ENCODE measurements at regions not wholly inside any gene's neighbourhood (a gene's known extent, or its start where the extent isn't known, plus 50 kb on each side); places are given as distances from the start of the nearest gene placed in this dataset.

- Histone ChIP-seq H3K27me3 (ENCODE audit: control insufficient read depth in 5 of 5, insufficient read depth in 4 of 5, low read length in 5 of 5) (no peaks in the 10 kb centered on the region), H3K4me1 (ENCODE audit: control insufficient read depth in 5 of 5, insufficient read depth in 5 of 5, low read length in 5 of 5) (no peaks in the 10 kb centered on the region), H3K27ac (ENCODE audit: low read depth, low read length) (no peak overlapping the region), H3K9ac (ENCODE audit: low read length in 5 of 5) (no peak overlapping the region), H3K9me3 (ENCODE audit: control insufficient read depth in 5 of 5, low read length in 5 of 5) (no peaks in the 10 kb centered on the region), H3K36me3 (ENCODE audit: control insufficient read depth in 5 of 5, insufficient read depth in 5 of 5, low read length in 5 of 5) (no peaks in the 10 kb centered on the region), H3K4me3 (ENCODE audit: low read depth in 1 of 5, low read length in 5 of 5) (no peak overlapping the region)
Measured at GRCh38 chr1:86263101-86263500, 106.5 kb upstream of the COL24A1 start.

- Histone ChIP-seq H3K27me3 (ENCODE audit: control insufficient read depth in 5 of 5, insufficient read depth in 4 of 5, low read length in 5 of 5) (no peaks in the 10 kb centered on the region), H3K4me1 (ENCODE audit: control insufficient read depth in 5 of 5, insufficient read depth in 5 of 5, low read length in 5 of 5) (no peaks in the 10 kb centered on the region), H3K4me3 (ENCODE audit: low read depth in 1 of 5, low read length in 5 of 5) (no peak overlapping the region), H3K27ac (ENCODE audit: low read depth, low read length) (no peak overlapping the region), H3K36me3 (ENCODE audit: control insufficient read depth in 5 of 5, insufficient read depth in 5 of 5, low read length in 5 of 5) (no peaks in the 10 kb centered on the region), H3K9ac (ENCODE audit: low read length in 5 of 5) (no peak overlapping the region), H3K9me3 (ENCODE audit: control insufficient read depth in 5 of 5, low read length in 5 of 5) (no peaks in the 10 kb centered on the region)
Measured at GRCh38 chr1:86260476-86260875, 103.9 kb upstream of the COL24A1 start.

DNA sequence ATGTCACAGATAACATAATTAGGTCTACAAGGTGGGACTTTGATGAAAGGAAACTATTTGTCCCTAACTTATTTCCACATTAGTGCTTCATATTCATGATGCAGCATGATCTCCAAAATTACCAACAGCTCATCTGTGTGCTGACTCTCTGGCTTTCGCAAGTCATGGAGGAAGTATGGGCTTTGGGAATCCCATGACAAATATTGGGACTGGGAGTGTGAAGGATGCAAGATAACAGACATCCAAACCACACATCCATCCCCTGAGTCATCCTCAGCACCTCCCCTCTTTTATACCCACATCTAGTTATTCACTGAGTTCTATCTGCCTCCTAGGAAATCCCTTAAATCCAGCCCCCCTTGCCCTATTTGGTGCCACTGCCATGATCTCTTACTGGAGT, 102.8 kb upstream of the COL24A1 start:
- H3K9ac ChIP-seq (ENCODE audit: low read length in 5 of 5): no peak overlapping the region

DNA sequence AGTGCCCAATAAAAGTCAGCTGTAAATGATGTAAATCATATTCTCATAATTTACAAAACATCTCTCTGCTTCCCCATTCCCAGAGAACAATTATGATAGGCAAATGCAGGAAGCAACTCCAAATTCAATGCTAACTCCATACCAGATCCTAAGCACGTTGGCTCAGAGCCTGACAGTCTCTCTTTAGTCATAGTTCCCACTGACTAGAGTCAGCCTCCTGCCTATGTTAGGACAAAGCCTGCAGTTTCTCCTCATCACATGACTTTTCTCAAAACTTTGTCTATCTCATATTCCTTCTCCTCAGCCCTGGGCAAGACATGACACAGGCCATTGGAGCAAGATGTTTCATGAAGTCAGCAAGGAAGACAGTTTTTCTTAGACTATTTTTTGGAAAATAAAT, 101.5 kb upstream of the COL24A1 start:
- H3K9me3 ChIP-seq (ENCODE audit: control insufficient read depth in 5 of 5, low read length in 5 of 5): no peaks in the 10 kb centered on the region
- H3K36me3 ChIP-seq (ENCODE audit: control insufficient read depth in 5 of 5, insufficient read depth in 5 of 5, low read length in 5 of 5): no peaks in the 10 kb centered on the region
- no peaks in the 10 kb centered on the region for H3K4me1 ChIP-seq (ENCODE audit: control insufficient read depth in 5 of 5, insufficient read depth in 5 of 5, low read length in 5 of 5)
- H3K4me3 ChIP-seq (ENCODE audit: low read depth in 1 of 5, low read length in 5 of 5): no peak overlapping the region
- no peak overlapping the region for H3K9ac ChIP-seq (ENCODE audit: low read length in 5 of 5)
- no peaks in the 10 kb centered on the region for H3K27me3 ChIP-seq (ENCODE audit: control insufficient read depth in 5 of 5, insufficient read depth in 4 of 5, low read length in 5 of 5)
- no peak overlapping the region for H3K27ac ChIP-seq (ENCODE audit: low read depth, low read length)

More for the DNA sequence above, 102.8 kb upstream of the COL24A1 start:
- Histone ChIP-seq H3K4me1 (ENCODE audit: control insufficient read depth in 5 of 5, insufficient read depth in 5 of 5, low read length in 5 of 5) (no peaks in the 10 kb centered on the region), H3K27me3 (ENCODE audit: control insufficient read depth in 5 of 5, insufficient read depth in 4 of 5, low read length in 5 of 5) (no peaks in the 10 kb centered on the region), H3K36me3 (ENCODE audit: control insufficient read depth in 5 of 5, insufficient read depth in 5 of 5, low read length in 5 of 5) (no peaks in the 10 kb centered on the region), H3K27ac (ENCODE audit: low read depth, low read length) (no peak overlapping the region), H3K9me3 (ENCODE audit: control insufficient read depth in 5 of 5, low read length in 5 of 5) (no peaks in the 10 kb centered on the region), H3K4me3 (ENCODE audit: low read depth in 1 of 5, low read length in 5 of 5) (no peak overlapping the region)

- peaks cover 0 to 5% (median 0%) of the 10 kb centered on the region in 5 donors for H3K4me1 ChIP-seq (ENCODE audit: control insufficient read depth in 5 of 5, insufficient read depth in 5 of 5, low read length in 5 of 5)
- H3K27me3 ChIP-seq (ENCODE audit: control insufficient read depth in 5 of 5, insufficient read depth in 4 of 5, low read length in 5 of 5): no peaks in the 10 kb centered on the region
- H3K4me3 ChIP-seq (ENCODE audit: low read depth in 1 of 5, low read length in 5 of 5): peak overlapping the region in 1 of 5 donors; percentile 29
- no peaks in the 10 kb centered on the region for H3K36me3 ChIP-seq (ENCODE audit: control insufficient read depth in 5 of 5, insufficient read depth in 5 of 5, low read length in 5 of 5)
- H3K27ac ChIP-seq (ENCODE audit: low read depth, low read length): no peak overlapping the region
- no peak overlapping the region for H3K9ac ChIP-seq (ENCODE audit: low read length in 5 of 5)
- peaks cover 0 to 2% (median 0%) of the 10 kb centered on the region in 5 donors for H3K9me3 ChIP-seq (ENCODE audit: control insufficient read depth in 5 of 5, low read length in 5 of 5)
Measured at GRCh38 chr1:86247597-86248279, 91.2 kb upstream of the COL24A1 start.

- H3K9me3 ChIP-seq (ENCODE audit: control insufficient read depth in 5 of 5, low read length in 5 of 5): no peaks in the 10 kb centered on the region
Measured at GRCh38 chr1:86245566-86246190, 89.1 kb upstream of the COL24A1 start.

GRCh38 chr1:86239894-86240293, 83.3 kb upstream of the COL24A1 start:
- Histone ChIP-seq H3K4me3 (ENCODE audit: low read depth in 1 of 5, low read length in 5 of 5) (no peak overlapping the region), H3K27me3 (ENCODE audit: control insufficient read depth in 5 of 5, insufficient read depth in 4 of 5, low read length in 5 of 5) (no peaks in the 10 kb centered on the region), H3K9me3 (ENCODE audit: control insufficient read depth in 5 of 5, low read length in 5 of 5) (peaks cover 0 to 5% (median 2%) of the 10 kb centered on the region in 5 donors), H3K9ac (ENCODE audit: low read length in 5 of 5) (no peak overlapping the region), H3K27ac (ENCODE audit: low read depth, low read length) (no peak overlapping the region), H3K36me3 (ENCODE audit: control insufficient read depth in 5 of 5, insufficient read depth in 5 of 5, low read length in 5 of 5) (no peaks in the 10 kb centered on the region), H3K4me1 (ENCODE audit: control insufficient read depth in 5 of 5, insufficient read depth in 5 of 5, low read length in 5 of 5) (no peaks in the 10 kb centered on the region)

More at GRCh38 chr1:86245566-86246190, 89.1 kb upstream of the COL24A1 start:
- H3K36me3 ChIP-seq (ENCODE audit: control insufficient read depth in 5 of 5, insufficient read depth in 5 of 5, low read length in 5 of 5): no peaks in the 10 kb centered on the region
- H3K9ac ChIP-seq (ENCODE audit: low read length in 5 of 5): no peak overlapping the region
- peaks cover 0 to 5% (median 0%) of the 10 kb centered on the region in 5 donors for H3K4me1 ChIP-seq (ENCODE audit: control insufficient read depth in 5 of 5, insufficient read depth in 5 of 5, low read length in 5 of 5)
- H3K27me3 ChIP-seq (ENCODE audit: control insufficient read depth in 5 of 5, insufficient read depth in 4 of 5, low read length in 5 of 5): no peaks in the 10 kb centered on the region
- no peak overlapping the region for H3K27ac ChIP-seq (ENCODE audit: low read depth, low read length)
- no peak overlapping the region for H3K4me3 ChIP-seq (ENCODE audit: low read depth in 1 of 5, low read length in 5 of 5)

GRCh38 chr1:86239490-86239889, 82.9 kb upstream of the COL24A1 start:
- no peak overlapping the region for H3K27ac ChIP-seq (ENCODE audit: low read depth, low read length)
- H3K27me3 ChIP-seq (ENCODE audit: control insufficient read depth in 5 of 5, insufficient read depth in 4 of 5, low read length in 5 of 5): no peaks in the 10 kb centered on the region
- H3K9me3 ChIP-seq (ENCODE audit: control insufficient read depth in 5 of 5, low read length in 5 of 5): peaks cover 0 to 5% (median 2%) of the 10 kb centered on the region in 5 donors
- no peaks in the 10 kb centered on the region for H3K36me3 ChIP-seq (ENCODE audit: control insufficient read depth in 5 of 5, insufficient read depth in 5 of 5, low read length in 5 of 5)
- H3K4me1 ChIP-seq (ENCODE audit: control insufficient read depth in 5 of 5, insufficient read depth in 5 of 5, low read length in 5 of 5): no peaks in the 10 kb centered on the region
- H3K4me3 ChIP-seq (ENCODE audit: low read depth in 1 of 5, low read length in 5 of 5): no peak overlapping the region
- no peak overlapping the region for H3K9ac ChIP-seq (ENCODE audit: low read length in 5 of 5)

- no peak overlapping the region for H3K4me3 ChIP-seq (ENCODE audit: low read depth in 1 of 5, low read length in 5 of 5)
- no peak overlapping the region for H3K9ac ChIP-seq (ENCODE audit: low read length in 5 of 5)
- peaks cover 0 to 5% (median 2%) of the 10 kb centered on the region in 5 donors for H3K9me3 ChIP-seq (ENCODE audit: control insufficient read depth in 5 of 5, low read length in 5 of 5)
- H3K36me3 ChIP-seq (ENCODE audit: control insufficient read depth in 5 of 5, insufficient read depth in 5 of 5, low read length in 5 of 5): no peaks in the 10 kb centered on the region
- H3K27me3 ChIP-seq (ENCODE audit: control insufficient read depth in 5 of 5, insufficient read depth in 4 of 5, low read length in 5 of 5): no peaks in the 10 kb centered on the region
- H3K27ac ChIP-seq (ENCODE audit: low read depth, low read length): no peak overlapping the region
- no peaks in the 10 kb centered on the region for H3K4me1 ChIP-seq (ENCODE audit: control insufficient read depth in 5 of 5, insufficient read depth in 5 of 5, low read length in 5 of 5)
Measured at GRCh38 chr1:86238226-86238625, 81.7 kb upstream of the COL24A1 start.

DNA sequence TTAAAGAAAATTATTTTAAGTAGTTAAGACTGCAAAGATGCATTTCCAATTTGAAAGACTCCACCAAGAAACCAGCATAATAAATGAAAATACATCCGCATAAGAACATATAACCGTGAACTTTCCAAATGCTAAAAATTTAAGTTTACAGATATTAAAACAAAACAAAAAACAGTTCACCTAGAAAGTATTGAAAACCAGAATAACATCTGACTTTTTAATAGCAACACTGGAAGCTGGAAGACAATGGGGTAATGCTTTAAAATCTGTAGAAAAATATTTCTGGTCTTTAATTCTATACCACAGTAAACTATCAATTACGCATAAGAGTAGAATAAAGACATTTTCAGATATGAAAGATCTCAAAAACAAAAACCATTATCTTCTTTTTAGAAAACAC, 79.3 kb upstream of the COL24A1 start:
- no peak overlapping the region for H3K4me3 ChIP-seq (ENCODE audit: low read depth in 1 of 5, low read length in 5 of 5)
- H3K4me1 ChIP-seq (ENCODE audit: control insufficient read depth in 5 of 5, insufficient read depth in 5 of 5, low read length in 5 of 5): no peaks in the 10 kb centered on the region
- peaks cover 0 to 5% (median 2%) of the 10 kb centered on the region in 5 donors for H3K9me3 ChIP-seq (ENCODE audit: control insufficient read depth in 5 of 5, low read length in 5 of 5)
- H3K27me3 ChIP-seq (ENCODE audit: control insufficient read depth in 5 of 5, insufficient read depth in 4 of 5, low read length in 5 of 5): no peaks in the 10 kb centered on the region
- H3K9ac ChIP-seq (ENCODE audit: low read length in 5 of 5): no peak overlapping the region
- no peak overlapping the region for H3K27ac ChIP-seq (ENCODE audit: low read depth, low read length)
- H3K36me3 ChIP-seq (ENCODE audit: control insufficient read depth in 5 of 5, insufficient read depth in 5 of 5, low read length in 5 of 5): no peaks in the 10 kb centered on the region
